Osteocyte (in vitro differentiated cells): ENCODE measurements at regions not wholly inside any gene's neighbourhood (a gene's known extent, or its start where the extent isn't known, plus 50 kb on each side); places are given as distances from the start of the nearest gene placed in this dataset.

Experiments used
- DNase-seq: peaks from one replicate; pipeline ENCODE4 v3.0.0; 2021; ENCODE audit warnings: mixed read lengths; ENCODE audit not compliant: unreplicated experiment; ENCODE audit errors: extremely low spot score
- H3K27ac Mint-ChIP-seq: one replicate; pipeline ENCODE4 v1.8.0; 2021; ENCODE audit warnings: mild to moderate bottlenecking, mixed read lengths; ENCODE audit not compliant: unreplicated experiment
- H3K27me3 Mint-ChIP-seq: one replicate; pipeline ENCODE4 v1.8.0; 2021; ENCODE audit warnings: mixed read lengths; ENCODE audit not compliant: unreplicated experiment
- H3K36me3 Mint-ChIP-seq: one replicate; pipeline ENCODE4 v1.8.0; 2021; ENCODE audit warnings: mixed read lengths; ENCODE audit not compliant: unreplicated experiment
- H3K4me1 Mint-ChIP-seq: one replicate; pipeline ENCODE4 v1.8.0; 2021; ENCODE audit warnings: mixed read lengths; ENCODE audit not compliant: unreplicated experiment
- H3K4me3 Mint-ChIP-seq: one replicate; pipeline ENCODE4 v1.8.0; 2021; ENCODE audit warnings: mild to moderate bottlenecking, moderate library complexity, mixed read lengths; ENCODE audit not compliant: unreplicated experiment
- H3K9me3 Mint-ChIP-seq: one replicate; pipeline ENCODE4 v1.8.0; 2021; ENCODE audit warnings: mixed read lengths; ENCODE audit not compliant: unreplicated experiment
- TF ChIP-seq, protein P1 (sequence below): fragments of 200-600 bp; sonication (generic); IDR thresholded peaks from 2 replicates; pipeline ENCODE4 v1.5.0; 2021; ENCODE audit warnings: antibody characterized with exemption, mild to moderate bottlenecking, moderate library complexity

DNA sequence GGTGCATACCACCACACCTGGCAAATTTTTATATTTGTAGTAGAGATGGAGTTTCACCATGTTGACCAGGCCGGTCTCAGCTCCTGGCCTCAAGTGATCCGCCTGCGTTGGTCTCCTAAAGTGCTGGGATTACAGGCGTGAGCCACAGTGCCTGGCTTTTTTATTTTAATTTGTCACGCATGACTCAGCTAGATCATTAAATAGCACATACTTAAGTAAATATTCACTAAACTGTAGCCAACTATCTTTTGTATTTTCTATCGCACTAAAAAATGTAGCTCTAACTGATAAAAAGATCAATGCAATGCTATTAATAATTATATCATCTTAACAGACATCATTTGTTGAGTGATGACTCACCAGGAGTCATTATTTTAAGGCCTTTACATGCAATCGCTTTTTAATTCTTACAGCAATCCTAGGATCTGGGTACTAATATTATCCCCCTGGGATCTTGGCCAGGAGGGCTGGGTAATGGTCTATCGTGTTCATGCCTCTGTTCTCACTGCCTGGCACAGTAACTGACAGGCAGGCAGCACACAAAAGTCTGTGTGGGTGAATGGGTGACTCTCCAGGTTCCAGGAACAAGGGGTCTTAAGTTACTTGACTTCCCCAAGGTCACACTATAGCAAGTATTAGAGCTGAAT is 693.5 kb upstream of the EEF2KMT start:
- TF ChIP-seq, protein P1, sequence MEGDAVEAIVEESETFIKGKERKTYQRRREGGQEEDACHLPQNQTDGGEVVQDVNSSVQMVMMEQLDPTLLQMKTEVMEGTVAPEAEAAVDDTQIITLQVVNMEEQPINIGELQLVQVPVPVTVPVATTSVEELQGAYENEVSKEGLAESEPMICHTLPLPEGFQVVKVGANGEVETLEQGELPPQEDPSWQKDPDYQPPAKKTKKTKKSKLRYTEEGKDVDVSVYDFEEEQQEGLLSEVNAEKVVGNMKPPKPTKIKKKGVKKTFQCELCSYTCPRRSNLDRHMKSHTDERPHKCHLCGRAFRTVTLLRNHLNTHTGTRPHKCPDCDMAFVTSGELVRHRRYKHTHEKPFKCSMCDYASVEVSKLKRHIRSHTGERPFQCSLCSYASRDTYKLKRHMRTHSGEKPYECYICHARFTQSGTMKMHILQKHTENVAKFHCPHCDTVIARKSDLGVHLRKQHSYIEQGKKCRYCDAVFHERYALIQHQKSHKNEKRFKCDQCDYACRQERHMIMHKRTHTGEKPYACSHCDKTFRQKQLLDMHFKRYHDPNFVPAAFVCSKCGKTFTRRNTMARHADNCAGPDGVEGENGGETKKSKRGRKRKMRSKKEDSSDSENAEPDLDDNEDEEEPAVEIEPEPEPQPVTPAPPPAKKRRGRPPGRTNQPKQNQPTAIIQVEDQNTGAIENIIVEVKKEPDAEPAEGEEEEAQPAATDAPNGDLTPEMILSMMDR, result no peak
- Mint-ChIP-seq H3K27me3 (no peaks in the 10 kb centered on the region), H3K27ac (no peak overlapping the region), H3K4me3 (no peak overlapping the region), H3K36me3 (no peaks in the 10 kb centered on the region), H3K9me3 (peaks cover 53% of the 10 kb centered on the region), H3K4me1 (no peaks in the 10 kb centered on the region)
- no peak for DNase-seq

DNA sequence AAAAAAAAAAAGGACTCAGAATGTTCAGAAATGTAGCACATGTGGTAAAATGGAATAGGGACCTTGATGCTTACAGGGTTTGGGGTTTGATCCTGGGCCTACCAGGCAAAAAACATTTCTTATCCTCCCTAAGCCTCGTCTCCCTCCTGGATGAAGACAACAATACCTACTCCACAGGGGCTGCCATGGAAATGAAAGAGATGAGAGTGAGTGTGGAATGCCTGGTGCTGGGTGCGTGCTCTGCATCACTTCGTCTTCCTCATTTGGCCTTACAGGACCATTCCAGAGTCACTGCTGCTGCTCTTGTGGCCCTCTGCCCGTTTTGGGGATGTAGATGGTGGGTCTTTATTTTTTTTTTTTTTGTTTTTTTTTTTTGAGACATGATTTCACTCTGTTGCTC is 692.9 kb upstream of the EEF2KMT start:
- Mint-ChIP-seq H3K4me1 (no peaks in the 10 kb centered on the region), H3K4me3 (no peak overlapping the region), H3K27me3 (no peaks in the 10 kb centered on the region), H3K9me3 (peaks cover 53% of the 10 kb centered on the region), H3K36me3 (no peaks in the 10 kb centered on the region), H3K27ac (no peak overlapping the region)
- no peak for DNase-seq
- TF ChIP-seq, protein P1, result no peak

DNA sequence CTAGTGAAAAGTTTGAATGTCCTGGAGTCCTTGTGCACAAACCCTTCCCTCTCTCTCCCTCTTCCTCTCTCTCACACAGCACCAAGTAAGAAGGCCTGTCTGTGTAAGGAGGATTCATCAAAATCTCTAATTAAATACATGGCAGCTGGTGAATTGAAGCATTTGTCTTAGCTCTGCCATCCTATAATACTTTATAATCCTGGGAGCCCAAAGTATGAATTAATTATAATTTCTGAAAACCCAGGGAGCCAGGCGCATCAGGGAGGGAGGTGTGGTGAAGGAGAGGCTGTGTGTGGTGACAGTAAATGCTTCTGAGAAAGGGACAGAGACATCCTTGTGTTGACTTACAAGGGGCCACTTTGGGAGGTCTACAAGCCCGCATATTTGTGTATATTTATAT is 691.4 kb upstream of the EEF2KMT start:
- TF ChIP-seq, protein P1, result no peak
- peaks cover 38% of the 10 kb centered on the region for H3K9me3 Mint-ChIP-seq
- no peak for DNase-seq
- H3K27me3 Mint-ChIP-seq, result no peaks in the 10 kb centered on the region
- H3K4me3 Mint-ChIP-seq, result no peak overlapping the region
- H3K4me1 Mint-ChIP-seq, result no peaks in the 10 kb centered on the region
- H3K27ac Mint-ChIP-seq, result no peak overlapping the region
- H3K36me3 Mint-ChIP-seq, result no peaks in the 10 kb centered on the region

DNA sequence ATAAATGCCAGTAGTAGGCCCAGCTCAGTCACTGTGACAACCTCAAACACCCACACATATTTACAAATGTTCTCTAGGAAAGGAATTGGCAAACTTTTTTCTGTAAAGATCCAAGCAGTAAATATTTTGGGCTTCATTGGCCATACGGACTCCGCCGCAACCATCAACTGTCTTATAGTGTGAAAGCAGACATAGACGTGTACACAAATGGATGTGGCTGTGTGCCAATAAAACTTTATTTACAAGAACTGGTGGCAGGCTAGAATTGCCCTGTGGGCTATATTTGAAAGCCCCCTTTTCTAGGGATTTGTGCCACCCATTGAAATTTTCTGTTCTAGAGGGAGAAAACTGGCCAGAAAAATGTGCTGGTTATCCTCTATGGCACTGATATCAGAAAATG is 683.8 kb upstream of the EEF2KMT start:
- TF ChIP-seq, protein P1, result no peak
- H3K4me1 Mint-ChIP-seq, result no peaks in the 10 kb centered on the region
- H3K27ac Mint-ChIP-seq, result no peak overlapping the region
- H3K9me3 Mint-ChIP-seq, result peaks cover 53% of the 10 kb centered on the region
- H3K36me3 Mint-ChIP-seq, result no peaks in the 10 kb centered on the region
- no peak overlapping the region for H3K4me3 Mint-ChIP-seq
- H3K27me3 Mint-ChIP-seq, result no peaks in the 10 kb centered on the region
- DNase-seq, result no peak

DNA sequence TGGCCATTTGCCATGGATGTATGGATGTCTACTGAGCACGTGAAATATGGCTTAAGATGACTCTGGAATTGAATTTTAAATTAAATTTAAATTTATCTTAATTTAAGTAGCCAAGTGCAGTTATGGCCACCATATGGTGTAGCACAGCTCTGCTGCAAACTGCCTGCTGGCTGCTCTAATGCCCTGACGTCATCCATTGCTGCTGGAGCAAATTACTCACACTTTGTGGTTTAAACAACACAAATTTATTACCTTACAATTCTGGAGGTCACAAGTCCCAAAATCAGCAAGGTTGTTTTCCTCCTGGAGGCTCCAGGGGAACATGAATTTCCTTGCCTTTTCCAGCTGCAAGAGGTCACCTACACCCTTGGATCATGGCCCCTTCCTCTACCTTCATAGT is 679.3 kb upstream of the EEF2KMT start:
- peaks cover 51% of the 10 kb centered on the region for H3K9me3 Mint-ChIP-seq
- TF ChIP-seq, protein P1, result no peak
- H3K4me3 Mint-ChIP-seq, result no peak overlapping the region
- H3K27me3 Mint-ChIP-seq, result no peaks in the 10 kb centered on the region
- no peaks in the 10 kb centered on the region for H3K4me1 Mint-ChIP-seq
- H3K36me3 Mint-ChIP-seq, result no peaks in the 10 kb centered on the region
- no peak for DNase-seq
- H3K27ac Mint-ChIP-seq, result no peak overlapping the region
